NB4 (cell line): ENCODE measurements at regions not wholly inside any gene's neighbourhood (a gene's known extent, or its start where the extent isn't known, plus 50 kb on each side); places are given as distances from the start of the nearest gene placed in this dataset.
"Not testable (repeated sequence)": the region's sequence is repeated elsewhere in the genome, so short reads cannot be mapped to it uniquely, and the experiment has no call there.

Source experiments
- DNase-seq: peaks from one replicate; pipeline ENCODE4 v3.0.0; 2010; ENCODE audit warnings: low read depth
- H3K4me3 ChIP-seq: one replicate; pipeline ENCODE4 v1.5.1; 2011; ENCODE audit warnings: mild to moderate bottlenecking, low read depth, low read length, moderate library complexity
- MAX ChIP-seq: IDR thresholded peaks from 2 replicates; pipeline ENCODE4 v1.6.1; 2011; ENCODE audit warnings: low read depth, low read length
- MYC ChIP-seq: IDR thresholded peaks from 2 replicates; pipeline ENCODE4 v1.6.1; 2011; ENCODE audit warnings: low read depth, low read length
- POLR2A ChIP-seq: IDR thresholded peaks from 2 replicates; pipeline ENCODE4 v1.6.1; 2011; ENCODE audit warnings: mild to moderate bottlenecking; ENCODE audit not compliant: insufficient read length; ENCODE audit errors: extremely low read depth
- TF ChIP-seq, protein P1 (sequence below): IDR thresholded peaks from one replicate; pipeline ENCODE4 v1.5.1; 2012; ENCODE audit warnings: low read depth, low read length

DNA sequence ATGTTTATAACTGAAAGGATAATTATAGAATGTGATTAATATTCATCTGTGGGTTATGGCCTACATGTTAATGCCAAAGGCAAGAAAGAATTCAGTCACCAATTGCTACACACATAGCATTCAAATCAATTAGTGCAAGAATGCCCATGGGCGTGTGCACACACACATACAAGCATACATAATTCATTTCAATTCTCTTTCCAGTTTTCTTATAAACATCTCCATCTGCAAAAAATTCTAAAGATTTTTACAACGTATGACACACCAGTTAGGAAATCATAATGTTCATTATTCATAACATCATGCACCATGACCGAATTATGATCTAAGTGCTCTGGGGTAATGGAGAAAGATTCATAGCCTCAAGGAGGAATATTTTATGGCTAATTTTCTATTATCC lies 111.0 kb upstream of the ADTRP start:
- TF ChIP-seq MYC (no peak), POLR2A (no peak), MAX (no peak)
- TF ChIP-seq, protein P1, sequence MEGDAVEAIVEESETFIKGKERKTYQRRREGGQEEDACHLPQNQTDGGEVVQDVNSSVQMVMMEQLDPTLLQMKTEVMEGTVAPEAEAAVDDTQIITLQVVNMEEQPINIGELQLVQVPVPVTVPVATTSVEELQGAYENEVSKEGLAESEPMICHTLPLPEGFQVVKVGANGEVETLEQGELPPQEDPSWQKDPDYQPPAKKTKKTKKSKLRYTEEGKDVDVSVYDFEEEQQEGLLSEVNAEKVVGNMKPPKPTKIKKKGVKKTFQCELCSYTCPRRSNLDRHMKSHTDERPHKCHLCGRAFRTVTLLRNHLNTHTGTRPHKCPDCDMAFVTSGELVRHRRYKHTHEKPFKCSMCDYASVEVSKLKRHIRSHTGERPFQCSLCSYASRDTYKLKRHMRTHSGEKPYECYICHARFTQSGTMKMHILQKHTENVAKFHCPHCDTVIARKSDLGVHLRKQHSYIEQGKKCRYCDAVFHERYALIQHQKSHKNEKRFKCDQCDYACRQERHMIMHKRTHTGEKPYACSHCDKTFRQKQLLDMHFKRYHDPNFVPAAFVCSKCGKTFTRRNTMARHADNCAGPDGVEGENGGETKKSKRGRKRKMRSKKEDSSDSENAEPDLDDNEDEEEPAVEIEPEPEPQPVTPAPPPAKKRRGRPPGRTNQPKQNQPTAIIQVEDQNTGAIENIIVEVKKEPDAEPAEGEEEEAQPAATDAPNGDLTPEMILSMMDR: no peak
- DNase-seq: no peak
- H3K4me3 ChIP-seq: no peak overlapping the region

DNA sequence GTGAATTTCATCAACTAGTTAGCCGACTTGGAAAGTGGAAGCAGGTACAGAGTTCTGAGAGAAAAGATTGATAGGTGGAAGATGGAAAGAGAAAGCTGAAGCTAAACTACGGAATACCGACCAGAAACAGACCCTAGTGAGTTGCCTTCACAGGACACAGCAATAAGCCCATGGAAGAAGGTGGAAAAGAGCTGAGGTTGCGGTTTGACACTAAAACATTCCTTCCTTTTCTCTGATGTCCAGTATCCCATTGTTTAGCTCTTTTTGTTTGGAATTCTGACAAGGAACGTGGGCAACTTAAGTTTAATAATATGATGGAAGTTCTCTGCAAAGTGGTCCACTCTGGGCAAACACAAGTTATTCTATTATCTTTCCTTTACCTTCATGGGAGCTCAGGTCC lies 110.1 kb upstream of the ADTRP start:
- no peak for TF ChIP-seq MAX
- TF ChIP-seq, protein P1: no peak
- no peak for TF ChIP-seq MYC
- TF ChIP-seq POLR2A: no peak
- DNase-seq: no peak
- no peak overlapping the region for H3K4me3 ChIP-seq

GRCh38 chr6:11885159-11885558 lies 106.6 kb upstream of the ADTRP start:
- DNase-seq: no peak
- TF ChIP-seq, protein P1: no peak
- TF ChIP-seq MAX (no peak), POLR2A (no peak), MYC (no peak)
- no peak overlapping the region for H3K4me3 ChIP-seq

- not testable (repeated sequence) for H3K4me3 ChIP-seq, DNase-seq
Measured at GRCh38 chr6:11883471-11883870, 104.9 kb upstream of the ADTRP start.

- DNase-seq, H3K4me3 ChIP-seq: not testable (repeated sequence)
Measured at GRCh38 chr6:11880156-11880555, 101.6 kb upstream of the ADTRP start.

GRCh38 chr6:11878735-11879134 lies 100.1 kb upstream of the ADTRP start:
- no peak for DNase-seq
- H3K4me3 ChIP-seq: no peak overlapping the region
- TF ChIP-seq POLR2A (no peak), MAX (no peak)

DNA sequence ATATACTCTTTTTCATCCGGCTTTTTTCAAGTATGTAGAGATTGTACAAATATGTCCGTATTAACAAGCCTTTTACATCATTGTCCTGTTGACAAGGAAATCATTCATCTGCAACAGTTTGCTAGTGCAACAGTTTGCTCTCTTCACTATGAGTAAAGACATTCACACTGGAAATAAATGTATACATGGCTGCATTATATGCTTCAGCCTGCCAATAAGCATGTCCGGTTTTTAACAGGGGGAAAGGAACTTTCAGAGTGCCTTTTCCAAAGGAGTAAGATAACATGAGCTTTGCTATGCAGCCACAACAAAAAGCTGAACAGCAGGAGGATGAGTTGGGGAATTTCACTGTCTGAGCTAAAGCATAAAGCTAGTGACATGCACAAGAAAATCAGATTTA lies 99.4 kb upstream of the ADTRP start:
- DNase-seq: no peak
- no peak overlapping the region for H3K4me3 ChIP-seq
- no peak for TF ChIP-seq POLR2A
- TF ChIP-seq MYC: no peak
- TF ChIP-seq, protein P1: no peak
- TF ChIP-seq MAX: no peak
